ENCODE measurements at regions not wholly inside any gene's neighbourhood (a gene's known extent, or its start where the extent isn't known, plus 50 kb on each side); places are given as distances from the start of the nearest gene placed in this dataset.

DNA sequence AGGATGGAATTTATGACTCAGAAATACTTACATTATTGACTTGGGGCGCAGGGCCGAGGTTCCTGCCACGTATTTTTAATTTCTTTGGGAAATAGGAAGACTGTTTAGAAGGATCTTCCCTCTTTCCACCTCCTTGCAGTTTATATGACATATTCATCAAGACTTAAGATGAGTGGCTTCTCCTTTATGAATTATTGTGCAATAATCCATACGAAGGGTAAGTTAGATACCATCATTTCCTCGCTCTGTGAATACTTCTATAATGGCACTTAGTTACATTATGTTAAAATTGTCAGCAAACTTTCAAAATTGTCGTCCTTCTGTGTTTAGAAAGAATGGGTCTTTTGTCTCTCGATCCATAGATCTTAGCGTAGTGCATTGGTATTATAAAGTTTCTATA lies 328.8 kb upstream of the UBE2E3 start:
- Mint-ChIP-seq H3K4me1 (ENCODE audit: low read depth) (no peaks in the 10 kb centered on the region), H3K27ac (no peak overlapping the region), H3K36me3 (ENCODE audit: insufficient read depth) (no peaks in the 10 kb centered on the region), H3K27me3 (no peaks in the 10 kb centered on the region), H3K4me3 (ENCODE audit: low read depth) (no peak overlapping the region), H3K9me3 (ENCODE audit: low read depth) (no peaks in the 10 kb centered on the region)
- DNase-seq (ENCODE audit: low spot score, unreplicated experiment), result no peak
- TF ChIP-seq, protein P1, sequence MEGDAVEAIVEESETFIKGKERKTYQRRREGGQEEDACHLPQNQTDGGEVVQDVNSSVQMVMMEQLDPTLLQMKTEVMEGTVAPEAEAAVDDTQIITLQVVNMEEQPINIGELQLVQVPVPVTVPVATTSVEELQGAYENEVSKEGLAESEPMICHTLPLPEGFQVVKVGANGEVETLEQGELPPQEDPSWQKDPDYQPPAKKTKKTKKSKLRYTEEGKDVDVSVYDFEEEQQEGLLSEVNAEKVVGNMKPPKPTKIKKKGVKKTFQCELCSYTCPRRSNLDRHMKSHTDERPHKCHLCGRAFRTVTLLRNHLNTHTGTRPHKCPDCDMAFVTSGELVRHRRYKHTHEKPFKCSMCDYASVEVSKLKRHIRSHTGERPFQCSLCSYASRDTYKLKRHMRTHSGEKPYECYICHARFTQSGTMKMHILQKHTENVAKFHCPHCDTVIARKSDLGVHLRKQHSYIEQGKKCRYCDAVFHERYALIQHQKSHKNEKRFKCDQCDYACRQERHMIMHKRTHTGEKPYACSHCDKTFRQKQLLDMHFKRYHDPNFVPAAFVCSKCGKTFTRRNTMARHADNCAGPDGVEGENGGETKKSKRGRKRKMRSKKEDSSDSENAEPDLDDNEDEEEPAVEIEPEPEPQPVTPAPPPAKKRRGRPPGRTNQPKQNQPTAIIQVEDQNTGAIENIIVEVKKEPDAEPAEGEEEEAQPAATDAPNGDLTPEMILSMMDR (IDR thresholded peaks at IDR 0.05; ENCODE audit: unreplicated experiment), result no peak

DNA sequence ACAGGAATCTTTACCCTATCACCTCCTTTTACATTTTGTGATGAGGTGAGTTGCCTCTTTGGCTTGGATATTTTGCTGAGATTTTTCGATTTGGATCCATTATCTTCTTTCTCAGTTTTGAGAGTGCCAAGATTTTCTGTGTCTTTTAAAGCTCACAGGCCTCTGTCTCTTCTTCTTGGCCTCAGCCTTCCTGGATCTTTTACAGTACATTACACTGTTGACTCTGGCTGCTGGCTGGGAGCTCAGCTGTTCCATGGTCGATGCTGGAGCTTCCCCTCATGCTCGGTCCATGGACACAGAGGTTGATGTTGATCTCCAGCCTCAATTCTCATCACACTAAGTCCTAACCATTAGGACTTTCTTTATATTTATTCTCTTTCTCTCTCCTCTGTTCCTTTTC lies 332.8 kb upstream of the UBE2E3 start:
- Mint-ChIP-seq H3K27ac (no peak overlapping the region), H3K4me3 (ENCODE audit: low read depth) (no peak overlapping the region), H3K9me3 (ENCODE audit: low read depth) (no peaks in the 10 kb centered on the region), H3K4me1 (ENCODE audit: low read depth) (peaks cover 8% of the 10 kb centered on the region), H3K27me3 (no peaks in the 10 kb centered on the region), H3K36me3 (ENCODE audit: insufficient read depth) (no peaks in the 10 kb centered on the region)
- no peak for DNase-seq (ENCODE audit: low spot score, unreplicated experiment)
- TF ChIP-seq, protein P1 (IDR thresholded peaks at IDR 0.05; ENCODE audit: unreplicated experiment), result no peak

GRCh38 chr2:180647221-180647620 lies 333.2 kb upstream of the UBE2E3 start:
- TF ChIP-seq, protein P1 (IDR thresholded peaks at IDR 0.05; ENCODE audit: unreplicated experiment), result no peak
- no peak for DNase-seq (ENCODE audit: low spot score, unreplicated experiment)
- Mint-ChIP-seq H3K9me3 (ENCODE audit: low read depth) (peaks cover 1% of the 10 kb centered on the region), H3K27ac (no peak overlapping the region), H3K36me3 (ENCODE audit: insufficient read depth) (no peaks in the 10 kb centered on the region), H3K27me3 (no peaks in the 10 kb centered on the region), H3K4me1 (ENCODE audit: low read depth) (peaks cover 8% of the 10 kb centered on the region), H3K4me3 (ENCODE audit: low read depth) (no peak overlapping the region)

DNA sequence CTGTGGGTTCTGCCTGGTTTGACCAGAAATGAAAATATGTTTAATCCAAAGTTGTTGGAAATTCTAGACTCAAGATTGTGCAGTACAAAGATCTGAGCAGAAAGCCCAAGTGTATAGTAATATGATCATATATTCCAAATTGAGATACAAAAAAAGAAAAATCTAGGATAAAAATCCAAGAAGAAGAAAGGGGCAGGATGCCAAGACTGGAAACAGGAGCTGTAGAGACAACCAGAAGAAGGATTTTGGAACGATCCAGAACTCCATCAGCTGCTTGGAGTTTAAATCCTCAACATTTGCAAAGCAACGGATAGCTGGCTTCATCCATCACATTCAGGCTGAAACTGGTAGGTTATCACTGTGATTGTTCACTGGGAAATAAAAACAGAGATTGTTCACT lies 333.6 kb upstream of the UBE2E3 start:
- Mint-ChIP-seq H3K27me3 (no peaks in the 10 kb centered on the region), H3K4me1 (ENCODE audit: low read depth) (peaks cover 8% of the 10 kb centered on the region), H3K27ac (no peak overlapping the region), H3K4me3 (ENCODE audit: low read depth) (no peak overlapping the region), H3K36me3 (ENCODE audit: insufficient read depth) (no peaks in the 10 kb centered on the region), H3K9me3 (ENCODE audit: low read depth) (peaks cover 3% of the 10 kb centered on the region)
- TF ChIP-seq, protein P1 (IDR thresholded peaks at IDR 0.05; ENCODE audit: unreplicated experiment), result no peak
- DNase-seq (ENCODE audit: low spot score, unreplicated experiment), result no peak

- TF ChIP-seq, protein P1 (IDR thresholded peaks at IDR 0.05; ENCODE audit: unreplicated experiment), result no peak
- no peak overlapping the region for H3K4me3 Mint-ChIP-seq (ENCODE audit: low read depth)
- H3K36me3 Mint-ChIP-seq (ENCODE audit: insufficient read depth), result no peaks in the 10 kb centered on the region
- no peaks in the 10 kb centered on the region for H3K27me3 Mint-ChIP-seq
- H3K4me1 Mint-ChIP-seq (ENCODE audit: low read depth), result peaks cover 8% of the 10 kb centered on the region
- H3K27ac Mint-ChIP-seq, result no peak overlapping the region
- no peak for DNase-seq (ENCODE audit: low spot score, unreplicated experiment)
- peaks cover 3% of the 10 kb centered on the region for H3K9me3 Mint-ChIP-seq (ENCODE audit: low read depth)
Observed at GRCh38 chr2:180644709-180645108, 335.7 kb upstream of the UBE2E3 start.

Measured in progenitor cell of endocrine pancreas (in vitro differentiated cells).